Smooth muscle cell (in vitro differentiated cells): ENCODE measurements at regions not wholly inside any gene's neighbourhood (a gene's known extent, or its start where the extent isn't known, plus 50 kb on each side); places are given as distances from the start of the nearest gene placed in this dataset.

Experiments
- DNase-seq: peaks from one replicate; lab custom pipeline; 2025; ENCODE audit not compliant: unreplicated experiment; lab: John Stamatoyannopoulos, UW
- H2AFZ ChIP-seq: fragments of 200-600 bp; sonication (generic); 2 replicates; pipeline ENCODE4 v1.6.0; 2016; ENCODE audit warnings: antibody characterized with exemption, low read depth, mild to moderate bottlenecking
- H3F3A ChIP-seq: fragments of 200-600 bp; sonication (generic); 2 replicates; pipeline ENCODE4 v1.6.0; 2017; ENCODE audit warnings: antibody characterized with exemption, low read depth
- H3K27ac ChIP-seq: fragments of 200-600 bp; sonication (generic); 2 replicates; pipeline ENCODE4 v1.5.1; 2016; ENCODE audit warnings: low read depth, mild to moderate bottlenecking
- H3K27me3 ChIP-seq: fragments of 200-600 bp; sonication (generic); 2 replicates; pipeline ENCODE4 v1.6.1; 2016; ENCODE audit warnings: low read depth, mild to moderate bottlenecking
- H3K36me3 ChIP-seq: fragments of 200-600 bp; sonication (generic); 2 replicates; pipeline ENCODE4 v1.5.1; 2016; ENCODE audit warnings: low read depth
- H3K4me1 ChIP-seq: fragments of 200-600 bp; sonication (generic); 2 replicates; pipeline ENCODE4 v1.5.1; 2016; ENCODE audit warnings: low read depth
- H3K4me2 ChIP-seq: fragments of 200-600 bp; sonication (generic); 2 replicates; pipeline ENCODE4 v1.6.0; 2016; ENCODE audit warnings: mild to moderate bottlenecking
- H3K4me3 ChIP-seq: fragments of 200-600 bp; sonication (generic); 2 replicates; pipeline ENCODE4 v1.5.1; 2016; ENCODE audit warnings: mild to moderate bottlenecking
- H3K79me2 ChIP-seq: fragments of 200-600 bp; sonication (generic); 2 replicates; pipeline ENCODE4 v1.6.0; 2016; ENCODE audit warnings: low read depth, mild to moderate bottlenecking
- H3K9ac ChIP-seq: fragments of 200-600 bp; sonication (generic); 2 replicates; pipeline ENCODE4 v1.6.0; 2016; ENCODE audit warnings: low read depth
- H3K9me3 ChIP-seq: fragments of 200-600 bp; sonication (generic); replicated peaks from 2 replicates; pipeline ENCODE4 v1.5.1; 2016; ENCODE audit warnings: low read depth
- H4K20me1 ChIP-seq: fragments of 200-600 bp; sonication (generic); 2 replicates; pipeline ENCODE4 v1.6.0; 2016; ENCODE audit warnings: low read depth
- WGBS: methylation state at CpG from one replicate; pipeline ENCODE4 v1.1.7; 2016; ENCODE audit warnings: low lambda C conversion rate; 5-methylcytosine and 5-hydroxymethylcytosine counted together
- TF ChIP-seq, protein P1 (sequence below): fragments of 200-600 bp; sonication (generic); IDR thresholded peaks from 2 replicates; pipeline ENCODE4 v1.5.1; 2017; ENCODE audit warnings: borderline replicate concordance, mild to moderate bottlenecking, antibody characterized with exemption; ENCODE audit not compliant: insufficient read depth, poor library complexity, severe bottlenecking

- Histone ChIP-seq H3K4me1 (no peaks in the 10 kb centered on the region), H3K27ac (no peak overlapping the region), H3K27me3 (no peaks in the 10 kb centered on the region), H3K4me2 (no peak overlapping the region), H3K4me3 (no peak overlapping the region), H3K9me3 (no peaks in the 10 kb centered on the region), H4K20me1 (no peaks in the 10 kb centered on the region), H3K9ac (no peak overlapping the region), H2AFZ (no peak overlapping the region), H3K79me2 (no peaks in the 10 kb centered on the region), H3F3A (no peaks in the 10 kb centered on the region), H3K36me3 (no peaks in the 10 kb centered on the region)
- no peak for DNase-seq
- 82% methylated on average over 2 of the region's 2 CpGs for WGBS
- TF ChIP-seq, protein P1, sequence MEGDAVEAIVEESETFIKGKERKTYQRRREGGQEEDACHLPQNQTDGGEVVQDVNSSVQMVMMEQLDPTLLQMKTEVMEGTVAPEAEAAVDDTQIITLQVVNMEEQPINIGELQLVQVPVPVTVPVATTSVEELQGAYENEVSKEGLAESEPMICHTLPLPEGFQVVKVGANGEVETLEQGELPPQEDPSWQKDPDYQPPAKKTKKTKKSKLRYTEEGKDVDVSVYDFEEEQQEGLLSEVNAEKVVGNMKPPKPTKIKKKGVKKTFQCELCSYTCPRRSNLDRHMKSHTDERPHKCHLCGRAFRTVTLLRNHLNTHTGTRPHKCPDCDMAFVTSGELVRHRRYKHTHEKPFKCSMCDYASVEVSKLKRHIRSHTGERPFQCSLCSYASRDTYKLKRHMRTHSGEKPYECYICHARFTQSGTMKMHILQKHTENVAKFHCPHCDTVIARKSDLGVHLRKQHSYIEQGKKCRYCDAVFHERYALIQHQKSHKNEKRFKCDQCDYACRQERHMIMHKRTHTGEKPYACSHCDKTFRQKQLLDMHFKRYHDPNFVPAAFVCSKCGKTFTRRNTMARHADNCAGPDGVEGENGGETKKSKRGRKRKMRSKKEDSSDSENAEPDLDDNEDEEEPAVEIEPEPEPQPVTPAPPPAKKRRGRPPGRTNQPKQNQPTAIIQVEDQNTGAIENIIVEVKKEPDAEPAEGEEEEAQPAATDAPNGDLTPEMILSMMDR = no peak
Observed at GRCh38 chr4:14309431-14309830, 681.9 kb upstream of the BOD1L1 start.

DNA sequence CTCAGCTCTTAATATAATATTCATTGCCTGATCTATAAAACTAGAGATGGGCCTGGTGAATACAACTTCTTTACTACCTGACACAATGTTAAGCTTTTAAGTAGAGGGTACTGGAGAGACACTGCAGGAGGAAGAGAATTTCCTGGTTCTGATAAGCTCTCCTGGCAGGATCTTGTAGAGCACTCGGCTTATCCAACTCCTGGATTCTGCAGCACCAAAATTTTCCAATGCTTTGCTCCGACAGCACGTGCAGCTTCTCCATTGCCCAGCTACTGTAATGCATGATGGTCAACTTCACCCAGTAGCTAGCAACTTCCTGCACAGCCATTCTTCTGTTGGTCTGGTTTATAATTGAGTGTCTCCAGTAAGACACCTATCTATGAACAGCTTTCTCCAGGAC, 686.2 kb upstream of the BOD1L1 start:
- no peaks in the 10 kb centered on the region for H4K20me1 ChIP-seq
- H3K36me3 ChIP-seq = no peaks in the 10 kb centered on the region
- WGBS = 80% methylated on average over 3 of the region's 3 CpGs
- no peak overlapping the region for H2AFZ ChIP-seq
- H3K79me2 ChIP-seq = no peaks in the 10 kb centered on the region
- no peak overlapping the region for H3K4me2 ChIP-seq
- no peaks in the 10 kb centered on the region for H3K27me3 ChIP-seq
- H3F3A ChIP-seq = no peaks in the 10 kb centered on the region
- no peaks in the 10 kb centered on the region for H3K4me1 ChIP-seq
- H3K27ac ChIP-seq = no peak overlapping the region
- no peak overlapping the region for H3K9ac ChIP-seq
- H3K4me3 ChIP-seq = no peak overlapping the region
- DNase-seq = no peak
- H3K9me3 ChIP-seq = no peaks in the 10 kb centered on the region
- TF ChIP-seq, protein P1 = no peak

DNA sequence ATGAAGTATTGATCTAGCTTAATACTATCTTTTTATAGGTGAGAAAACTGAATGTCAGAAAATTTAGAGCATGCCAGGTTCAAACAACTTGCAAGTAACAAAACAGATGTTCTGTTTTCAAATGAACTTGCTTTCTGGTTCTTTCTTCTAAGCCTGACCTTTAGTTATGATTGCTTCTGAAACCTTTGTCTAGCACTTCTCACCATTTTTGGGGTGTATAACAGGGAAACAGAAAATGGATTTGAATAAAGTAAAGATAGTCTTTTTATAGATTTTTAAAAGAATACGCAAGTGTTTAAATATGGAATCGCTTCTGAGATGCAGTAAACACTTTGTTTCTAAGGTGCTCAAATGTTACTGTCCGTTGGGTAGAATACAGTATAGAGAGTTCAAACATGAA, 687.2 kb upstream of the CPEB2 start:
- no peaks in the 10 kb centered on the region for H3K9me3 ChIP-seq
- H3F3A ChIP-seq = no peaks in the 10 kb centered on the region
- H3K36me3 ChIP-seq = no peaks in the 10 kb centered on the region
- no peaks in the 10 kb centered on the region for H3K79me2 ChIP-seq
- TF ChIP-seq, protein P1 = no peak
- no peak overlapping the region for H3K9ac ChIP-seq
- no peak overlapping the region for H3K27ac ChIP-seq
- no peak for DNase-seq
- WGBS = 64% methylated on average over 3 of the region's 3 CpGs
- no peaks in the 10 kb centered on the region for H4K20me1 ChIP-seq
- no peak overlapping the region for H3K4me3 ChIP-seq
- no peak overlapping the region for H2AFZ ChIP-seq
- H3K4me2 ChIP-seq = no peak overlapping the region
- no peaks in the 10 kb centered on the region for H3K4me1 ChIP-seq
- H3K27me3 ChIP-seq = no peaks in the 10 kb centered on the region

- 70% methylated on average over 2 of the region's 2 CpGs for WGBS
- H3K4me2 ChIP-seq = no peak overlapping the region
- H3K9ac ChIP-seq = no peak overlapping the region
- H3K27ac ChIP-seq = no peak overlapping the region
- H3K27me3 ChIP-seq = no peaks in the 10 kb centered on the region
- no peak overlapping the region for H3K4me3 ChIP-seq
- no peaks in the 10 kb centered on the region for H4K20me1 ChIP-seq
- no peaks in the 10 kb centered on the region for H3K4me1 ChIP-seq
- no peaks in the 10 kb centered on the region for H3K79me2 ChIP-seq
- no peaks in the 10 kb centered on the region for H3K9me3 ChIP-seq
- no peak for DNase-seq
- H2AFZ ChIP-seq = no peak overlapping the region
- no peaks in the 10 kb centered on the region for H3F3A ChIP-seq
- TF ChIP-seq, protein P1 = no peak
- H3K36me3 ChIP-seq = no peaks in the 10 kb centered on the region
Observed at GRCh38 chr4:14317351-14317750, 684.9 kb upstream of the CPEB2 start.
